ENCODE measurements at regions not wholly inside any gene's neighbourhood (a gene's known extent, or its start where the extent isn't known, plus 50 kb on each side); places are given as distances from the start of the nearest gene placed in this dataset.

- no peak for TF ChIP-seq CTCF (IDR thresholded peaks at IDR 0.05; ENCODE audit: unreplicated experiment in 3 of 3)
- peaks cover 28% of the 10 kb centered on the region for H3K27me3 Mint-ChIP-seq (ENCODE audit: low read depth)
Observed at GRCh38 chr11:44404736-44405395, 94.9 kb upstream of the ALX4 start.

DNA sequence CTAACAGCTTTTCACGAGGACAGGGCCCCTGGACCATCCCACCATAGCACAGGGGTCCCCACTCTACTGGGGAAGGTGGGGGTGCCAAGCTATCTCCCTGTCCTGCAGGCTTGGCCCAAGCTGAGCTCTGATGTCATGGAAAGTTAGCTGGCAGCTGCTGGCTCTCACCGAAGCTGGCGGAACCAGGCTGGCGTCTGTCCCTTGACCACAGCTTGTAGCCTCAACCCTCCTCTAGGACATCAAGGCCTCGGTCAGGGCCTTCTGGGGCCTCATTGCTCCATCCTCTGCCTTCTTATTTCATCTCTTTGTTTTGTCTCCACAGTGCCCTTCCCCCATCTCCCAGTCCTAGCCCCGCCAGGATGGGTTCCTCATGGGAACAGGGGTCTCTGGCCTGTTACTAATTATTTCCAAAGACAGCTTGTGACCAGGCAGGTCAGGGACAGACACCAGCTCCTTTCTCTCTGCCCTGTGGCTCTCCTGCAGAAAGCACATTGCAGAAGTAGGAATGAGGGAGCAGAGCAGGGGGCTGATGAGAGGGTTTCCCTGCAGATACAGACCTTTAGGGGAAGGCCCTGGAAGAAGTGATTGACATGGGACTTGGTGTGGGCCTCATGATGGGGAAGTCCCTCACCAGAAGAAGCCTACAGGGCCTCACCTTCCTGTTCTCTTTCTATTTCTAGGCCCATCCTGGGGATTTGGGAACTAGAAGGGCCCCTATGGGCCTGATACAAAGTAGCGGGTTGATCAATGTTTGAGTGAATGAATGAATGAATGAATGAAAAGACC is 97.5 kb upstream of the ALX4 start:
- Mint-ChIP-seq H3K36me3 (ENCODE audit: low read depth) (no peaks in the 10 kb centered on the region), H3K27me3 (ENCODE audit: low read depth) (peaks cover 34% of the 10 kb centered on the region), H3K4me3 (no peak overlapping the region), H3K9me3 (peaks cover 10% of the 10 kb centered on the region), H3K4me1 (peaks cover 57% of the 10 kb centered on the region), H3K27ac (no peak overlapping the region)
- TF ChIP-seq CTCF (IDR thresholded peaks at IDR 0.05; ENCODE audit: unreplicated experiment in 3 of 3): no peak

More at GRCh38 chr11:44404736-44405395, 94.9 kb upstream of the ALX4 start:
- peak overlapping the region; percentile 44 to 73 (median 50) for H3K27ac Mint-ChIP-seq
- no peak overlapping the region for H3K4me3 Mint-ChIP-seq
- H3K9me3 Mint-ChIP-seq: no peaks in the 10 kb centered on the region
- no peaks in the 10 kb centered on the region for H3K36me3 Mint-ChIP-seq (ENCODE audit: low read depth)
- H3K4me1 Mint-ChIP-seq: peaks cover 58% of the 10 kb centered on the region

DNA sequence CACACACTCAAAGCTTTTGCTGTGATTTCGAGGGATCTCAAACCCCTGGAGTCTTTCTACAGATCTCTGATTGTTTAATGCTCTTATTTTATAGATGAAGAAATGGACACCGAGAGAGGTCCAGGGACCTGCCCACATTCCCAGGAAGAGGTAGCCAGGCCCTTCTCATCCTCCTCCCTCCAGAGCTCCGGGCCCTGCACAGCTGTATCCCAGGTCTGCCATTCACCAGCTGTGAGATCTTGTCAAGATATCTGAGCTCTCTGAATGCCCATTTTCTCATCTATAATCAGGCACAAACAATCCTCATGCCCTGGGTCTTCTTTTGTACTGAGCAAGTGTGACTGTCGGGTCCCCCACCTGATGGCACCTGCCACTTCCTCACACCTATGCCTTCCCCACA is 98.2 kb upstream of the ALX4 start:
- Mint-ChIP-seq H3K27ac (no peak overlapping the region), H3K9me3 (peaks cover 10% of the 10 kb centered on the region), H3K27me3 (ENCODE audit: low read depth) (peaks cover 34% of the 10 kb centered on the region), H3K4me3 (no peak overlapping the region), H3K36me3 (ENCODE audit: low read depth) (no peaks in the 10 kb centered on the region), H3K4me1 (peaks cover 49% of the 10 kb centered on the region)
- no peak for TF ChIP-seq CTCF (IDR thresholded peaks at IDR 0.05; ENCODE audit: unreplicated experiment in 3 of 3)

DNA sequence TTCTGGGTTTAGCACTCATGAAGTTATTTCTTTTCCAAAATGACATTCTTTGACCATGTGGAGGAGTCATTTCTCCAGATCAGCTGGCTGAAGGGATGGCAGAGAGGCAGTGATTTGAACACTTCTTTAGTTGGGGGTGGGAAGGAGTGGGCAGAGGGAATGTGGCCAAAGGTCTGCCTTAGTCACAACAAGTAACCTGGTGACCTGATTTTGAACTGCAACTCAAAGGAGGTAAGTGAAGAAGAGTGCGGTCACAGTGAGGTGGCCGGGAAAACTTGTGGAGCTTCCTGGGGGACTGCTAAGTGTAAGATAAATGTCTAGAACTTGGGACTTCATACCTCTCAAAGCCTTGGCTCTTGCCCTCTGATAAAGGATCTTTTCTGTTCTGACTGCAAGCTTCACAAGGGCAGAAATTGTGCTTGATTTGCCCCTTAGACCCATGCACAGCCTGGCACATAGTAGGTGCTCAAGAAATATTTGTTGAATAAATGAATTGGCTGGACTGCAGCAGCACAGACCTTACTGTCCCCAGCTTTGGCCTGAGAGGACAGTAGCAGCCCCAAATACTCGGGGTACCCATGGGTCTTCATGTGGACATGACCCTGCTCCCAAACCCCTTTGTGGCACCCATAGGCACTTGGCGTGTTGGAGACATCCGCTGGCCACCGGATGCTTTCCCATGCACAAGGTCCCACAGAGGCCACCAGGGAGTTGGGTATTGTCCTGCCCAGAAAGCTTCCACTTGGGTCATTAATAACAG is 99.0 kb upstream of the ALX4 start:
- H3K27me3 Mint-ChIP-seq (ENCODE audit: low read depth): peaks cover 30% of the 10 kb centered on the region
- H3K4me1 Mint-ChIP-seq: peaks cover 42% of the 10 kb centered on the region
- no peak for TF ChIP-seq CTCF (IDR thresholded peaks at IDR 0.05; ENCODE audit: unreplicated experiment in 3 of 3)
- no peak overlapping the region for H3K4me3 Mint-ChIP-seq
- H3K9me3 Mint-ChIP-seq: peaks cover 10% of the 10 kb centered on the region
- no peaks in the 10 kb centered on the region for H3K36me3 Mint-ChIP-seq (ENCODE audit: low read depth)
- H3K27ac Mint-ChIP-seq: no peak overlapping the region

DNA sequence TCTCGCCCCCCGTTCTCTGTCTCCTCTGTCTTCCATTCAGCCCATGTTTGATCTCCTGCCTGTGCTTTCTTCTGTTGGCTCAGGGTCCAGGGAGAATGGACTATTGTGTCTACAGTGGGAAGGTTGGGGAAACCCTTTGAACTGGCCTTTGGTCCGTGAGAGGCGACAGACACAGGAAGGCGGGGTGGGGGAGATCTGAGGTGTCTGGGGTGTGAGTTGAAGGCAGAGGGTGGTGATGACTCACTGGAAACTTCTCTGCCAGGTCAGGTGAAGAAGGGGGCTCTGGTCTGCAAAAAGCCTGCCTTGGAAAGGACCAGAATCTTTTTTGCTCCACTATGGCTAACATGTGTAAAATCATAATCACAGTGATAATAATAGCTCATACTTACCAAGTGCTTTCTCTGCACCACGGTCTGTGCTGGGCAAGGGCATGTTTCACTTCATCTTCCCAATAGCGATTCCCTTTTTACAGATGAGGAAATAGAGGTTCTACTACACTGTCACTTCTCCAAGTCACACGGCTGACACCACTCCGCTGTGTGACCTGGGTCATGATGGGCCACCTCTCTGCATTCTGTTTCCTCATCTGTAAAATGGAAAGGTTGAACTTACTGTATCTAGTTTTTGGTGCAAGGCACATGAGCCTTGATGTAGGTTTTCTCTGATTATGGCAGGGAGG is 99.8 kb upstream of the ALX4 start:
- no peak overlapping the region for H3K27ac Mint-ChIP-seq
- peaks cover 26% of the 10 kb centered on the region for H3K27me3 Mint-ChIP-seq (ENCODE audit: low read depth)
- H3K4me3 Mint-ChIP-seq: no peak overlapping the region
- no peak for TF ChIP-seq CTCF (IDR thresholded peaks at IDR 0.05; ENCODE audit: unreplicated experiment in 3 of 3)
- H3K9me3 Mint-ChIP-seq: peaks cover 10% of the 10 kb centered on the region
- peaks cover 34% of the 10 kb centered on the region for H3K4me1 Mint-ChIP-seq
- H3K36me3 Mint-ChIP-seq (ENCODE audit: low read depth): no peaks in the 10 kb centered on the region

Data from nephron (organoid).